Lower leg skin (tissue), 4 donors: ENCODE measurements at regions not wholly inside any gene's neighbourhood (a gene's known extent, or its start where the extent isn't known, plus 50 kb on each side); places are given as distances from the start of the nearest gene placed in this dataset.

ENCODE experiments used
- DNase-seq, 2 donors: peaks; one replicate each; pipeline ENCODE4 v3.0.0-alpha.2; 2019; ENCODE audit warnings: low spot score in 2 of 2
- H3K4me3 ChIP-seq: fragments of 200-600 bp; sonication (generic); 2 replicates; pipeline ENCODE4 v1.5.1; 2017; ENCODE audit warnings: mild to moderate bottlenecking, low read depth; ENCODE audit not compliant: poor library complexity, severe bottlenecking
- CTCF ChIP-seq, 3 donors: fragments of 450-650 bp; IDR thresholded peaks; one replicate each; pipeline ENCODE4 v1.5.1; 2016; ENCODE audit warnings: antibody characterized with exemption in 3 of 3, mild to moderate bottlenecking in 3 of 3, moderate library complexity in 2 of 3
- POLR2A ChIP-seq, 2 donors: fragments of 450-650 bp; IDR thresholded peaks; one replicate each; pipeline ENCODE4 v1.6.1; 2016 to 2017; ENCODE audit warnings: antibody characterized with exemption in 2 of 2, mild to moderate bottlenecking in 1 of 2, moderate library complexity in 1 of 2
- WGBS, 2 donors: methylation state at CpG; one replicate each; pipeline ENCODE4 v1.1.5; 2018; 5-methylcytosine and 5-hydroxymethylcytosine counted together
- intact Hi-C: fragments of 100-400 bp; cut with DNase I; formaldehyde crosslinking; loops from one replicate; pipeline ENCODE4 v1.15.0; 2023; ENCODE audit warnings: low total_unique reads

- WGBS, 2 donors, result 78 to 79% methylated on average over 3 of the region's 3 CpGs
Observed at GRCh38 chr6:94651239-94651638, 926.1 kb upstream of the MANEA start.

GRCh38 chr6:94645191-94645590, 932.1 kb upstream of the MANEA start:
- no peak overlapping the region for H3K4me3 ChIP-seq
- no peak for DNase-seq
- TF ChIP-seq CTCF (IDR thresholded peaks at IDR 0.05) (no peak), POLR2A (IDR thresholded peaks at IDR 0.05) (no peak)
- intact Hi-C loops, result no loop called here

More at GRCh38 chr6:94651239-94651638, 926.1 kb upstream of the MANEA start:
- H3K4me3 ChIP-seq, result no peak overlapping the region
- TF ChIP-seq POLR2A (IDR thresholded peaks at IDR 0.05) (no peak), CTCF (IDR thresholded peaks at IDR 0.05) (no peak)
- DNase-seq, result no peak
- intact Hi-C loops, result no loop called here

- no peak for TF ChIP-seq POLR2A (IDR thresholded peaks at IDR 0.05)
- no peak for TF ChIP-seq CTCF (IDR thresholded peaks at IDR 0.05)
- no peak overlapping the region for H3K4me3 ChIP-seq
- DNase-seq, result peak in 1 of 2 donors; percentile 39
- intact Hi-C loops, result no loop called here
- WGBS, 2 donors, result 83 to 85% methylated on average over 5 of the region's 5 CpGs
Observed at GRCh38 chr6:94639564-94639963, 937.8 kb upstream of the MANEA start.

- no peak overlapping the region for H3K4me3 ChIP-seq
- TF ChIP-seq CTCF (IDR thresholded peaks at IDR 0.05) (no peak), POLR2A (IDR thresholded peaks at IDR 0.05) (no peak)
- 30 to 42% methylated on average over 4 of the region's 4 CpGs for WGBS, 2 donors
- DNase-seq, result no peak
- intact Hi-C loops, result no loop called here
Observed at GRCh38 chr6:94636780-94637385, 940.5 kb upstream of the MANEA start.

- no peak overlapping the region for H3K4me3 ChIP-seq
- no peak for TF ChIP-seq POLR2A (IDR thresholded peaks at IDR 0.05)
- TF ChIP-seq CTCF (IDR thresholded peaks at IDR 0.05), result no peak
- intact Hi-C loops, result no loop called here
- no peak for DNase-seq
Observed at GRCh38 chr6:94623586-94623985, 953.7 kb upstream of the MANEA start.

- no peak for DNase-seq
- H3K4me3 ChIP-seq, result no peak overlapping the region
- TF ChIP-seq CTCF (IDR thresholded peaks at IDR 0.05) (no peak), POLR2A (IDR thresholded peaks at IDR 0.05) (no peak)
- intact Hi-C loops, result no loop called here
Observed at GRCh38 chr6:94622783-94623182, 954.6 kb upstream of the MANEA start.
